ENCODE measurements at regions not wholly inside any gene's neighbourhood (a gene's known extent, or its start where the extent isn't known, plus 50 kb on each side); places are given as distances from the start of the nearest gene placed in this dataset.
"Not testable (repeated sequence)": the region's sequence is repeated elsewhere in the genome, so short reads cannot be mapped to it uniquely, and the experiment has no call there.

- DNase-seq: not testable (repeated sequence)
Measured at GRCh38 chr20:30164389-30164788, 1093.1 kb upstream of the DEFB115 start.

GRCh38 chr20:30167540-30167939, 1089.9 kb upstream of the DEFB115 start:
- no peak for DNase-seq

GRCh38 chr20:30168025-30168799, 1089.3 kb upstream of the DEFB115 start:
- no peak for DNase-seq

- no peak for DNase-seq
Measured at GRCh38 chr20:30168800-30169138, 1088.7 kb upstream of the DEFB115 start.

- DNase-seq: no peak
Measured at GRCh38 chr20:30175681-30176080, 1081.8 kb upstream of the DEFB115 start.

GRCh38 chr20:30183124-30183523, 1074.3 kb upstream of the DEFB115 start:
- DNase-seq: not testable (repeated sequence)

- not testable (repeated sequence) for DNase-seq
Measured at GRCh38 chr20:30191785-30192184, 1065.7 kb upstream of the DEFB115 start.

GRCh38 chr20:30234477-30234876, 1023.0 kb upstream of the DEFB115 start:
- DNase-seq: not testable (repeated sequence)

GRCh38 chr20:30275073-30275472, 982.4 kb upstream of the DEFB115 start:
- not testable (repeated sequence) for DNase-seq

- no peak for DNase-seq
Measured at GRCh38 chr20:30281584-30282197, 975.8 kb upstream of the DEFB115 start.

- DNase-seq: peak; percentile 2
Measured at GRCh38 chr20:30283476-30284280, 973.8 kb upstream of the DEFB115 start.

GRCh38 chr20:30284281-30284905, 973.1 kb upstream of the DEFB115 start:
- no peak for DNase-seq

- no peak for DNase-seq
Measured at GRCh38 chr20:30285677-30286076, 971.8 kb upstream of the DEFB115 start.

- DNase-seq: no peak
Measured at GRCh38 chr20:30286157-30286556, 971.3 kb upstream of the DEFB115 start.

GRCh38 chr20:30287459-30287858, 970.0 kb upstream of the DEFB115 start:
- not testable (repeated sequence) for DNase-seq

GRCh38 chr20:30288346-30288745, 969.1 kb upstream of the DEFB115 start:
- DNase-seq: no peak

- DNase-seq: not testable (repeated sequence)
Measured at GRCh38 chr20:30289049-30289448, 968.4 kb upstream of the DEFB115 start.

- DNase-seq: not testable (repeated sequence)
Measured at GRCh38 chr20:30289711-30290141, 967.7 kb upstream of the DEFB115 start.

GRCh38 chr20:30290361-30291063, 967.0 kb upstream of the DEFB115 start:
- not testable (repeated sequence) for DNase-seq

- DNase-seq: not testable (repeated sequence)
Measured at GRCh38 chr20:30291064-30291379, 966.4 kb upstream of the DEFB115 start.

GRCh38 chr20:30291686-30292085, 965.8 kb upstream of the DEFB115 start:
- not testable (repeated sequence) for DNase-seq

GRCh38 chr20:30295396-30295795, 962.1 kb upstream of the DEFB115 start:
- not testable (repeated sequence) for DNase-seq

GRCh38 chr20:30295967-30296366, 961.5 kb upstream of the DEFB115 start:
- DNase-seq: not testable (repeated sequence)

All from NCI-H1092 treated with DMSO at 0.1 percent for 48 hours (cell line).